HG03103 (cell line): ENCODE measurements at regions not wholly inside any gene's neighbourhood (a gene's known extent, or its start where the extent isn't known, plus 50 kb on each side); places are given as distances from the start of the nearest gene placed in this dataset.
"Not testable (repeated sequence)": the region's sequence is repeated elsewhere in the genome, so short reads cannot be mapped to it uniquely, and the experiment has no call there.

ENCODE experiments used
- ATAC-seq: cut with Tn5 transposase; IDR thresholded peaks from one replicate; pipeline ENCODE4 v1.9.1; 2021; ENCODE audit warnings: low read depth; ENCODE audit not compliant: unreplicated experiment

- no peak for ATAC-seq
These were observed 1353.3 kb downstream of the UQCRFS1 start for GRCh38 chr19:27859689-27860088.

- ATAC-seq: no peak
These were observed 1353.9 kb downstream of the UQCRFS1 start for GRCh38 chr19:27858981-27859581.

- ATAC-seq: not testable (repeated sequence)
These were observed 1360.0 kb downstream of the UQCRFS1 start for GRCh38 chr19:27852931-27853330.

- ATAC-seq: no peak
These were observed 1361.3 kb downstream of the UQCRFS1 start for GRCh38 chr19:27851543-27852060.

- ATAC-seq: no peak
These were observed 1361.9 kb downstream of the UQCRFS1 start for GRCh38 chr19:27851002-27851481.

- ATAC-seq: no peak
These were observed 1366.0 kb downstream of the UQCRFS1 start for GRCh38 chr19:27846944-27847343.

GRCh38 chr19:27844261-27844660 is 1368.7 kb downstream of the UQCRFS1 start:
- ATAC-seq: no peak

- ATAC-seq: no peak
These were observed 1369.1 kb downstream of the UQCRFS1 start for GRCh38 chr19:27843861-27844260.

- ATAC-seq: no peak
These were observed 1379.9 kb downstream of the UQCRFS1 start for GRCh38 chr19:27833031-27833430.

GRCh38 chr19:27828829-27829228 is 1384.1 kb downstream of the UQCRFS1 start:
- ATAC-seq: no peak

- ATAC-seq: no peak
These were observed 1388.8 kb downstream of the UQCRFS1 start for GRCh38 chr19:27824108-27824507.

GRCh38 chr19:27822336-27822735 is 1390.6 kb downstream of the UQCRFS1 start:
- ATAC-seq: no peak

GRCh38 chr19:27821418-27822018 is 1391.4 kb downstream of the UQCRFS1 start:
- no peak for ATAC-seq

- no peak for ATAC-seq
These were observed 1397.0 kb downstream of the UQCRFS1 start for GRCh38 chr19:27815985-27816384.

- not testable (repeated sequence) for ATAC-seq
These were observed 1398.1 kb downstream of the UQCRFS1 start for GRCh38 chr19:27814834-27815233.

GRCh38 chr19:27814274-27814673 is 1398.7 kb downstream of the UQCRFS1 start:
- not testable (repeated sequence) for ATAC-seq

- ATAC-seq: no peak
These were observed 1406.4 kb downstream of the UQCRFS1 start for GRCh38 chr19:27806471-27807070.

GRCh38 chr19:27805848-27806247 is 1407.1 kb downstream of the UQCRFS1 start:
- no peak for ATAC-seq

- ATAC-seq: not testable (repeated sequence)
These were observed 1410.7 kb downstream of the UQCRFS1 start for GRCh38 chr19:27802293-27802692.

- ATAC-seq: no peak
These were observed 1416.4 kb downstream of the UQCRFS1 start for GRCh38 chr19:27796540-27796939.

GRCh38 chr19:27796073-27796472 is 1416.9 kb downstream of the UQCRFS1 start:
- ATAC-seq: no peak

- no peak for ATAC-seq
These were observed 1417.6 kb downstream of the UQCRFS1 start for GRCh38 chr19:27795369-27795768.
